Panc1 (cell line): ENCODE measurements at regions not wholly inside any gene's neighbourhood (a gene's known extent, or its start where the extent isn't known, plus 50 kb on each side); places are given as distances from the start of the nearest gene placed in this dataset.

ENCODE experiments used
- ATAC-seq: fragments of 200-7000 bp; cut with Tn5 transposase; 2 replicates; pipeline ENCODE4 v1.9.1; 2020; ENCODE audit warnings: mild to moderate bottlenecking, moderate library complexity
- BruUV-seq: library from RNA; stranded (reverse); fragments of 400-500 nt; replicated peaks from 2 replicates; lab custom pipeline; 2021; lab: Mats Ljungman, UMichigan
- CTCF ChIA-PET: fragments of 300-600 bp; sonication (Branson Sonifier 250); formaldehyde crosslinking; loops from one replicate; lab custom pipeline; 2022; ENCODE audit warnings: antibody characterized with exemption; lab: Charles Lee
- POLR2A ChIA-PET: fragments of 300-600 bp; sonication (Branson Sonifier 250); formaldehyde crosslinking; loops from one replicate; lab custom pipeline; 2022; ENCODE audit warnings: antibody characterized with exemption; lab: Charles Lee
- DNase-seq: peaks from one replicate; pipeline ENCODE4 v3.0.0-alpha.2; 2010; ENCODE audit warnings: low read depth, low spot score
- H3K27ac ChIP-seq: 2 replicates; pipeline ENCODE4 v1.5.1; 2011; ENCODE audit warnings: mild to moderate bottlenecking, low read length, inconsistent platforms
- H3K27me3 ChIP-seq: fragments of 200-500 bp; sonication (Bioruptor generic); 2 replicates; pipeline ENCODE4 v1.6.0; 2014; ENCODE audit warnings: low read length, inconsistent platforms; ENCODE audit not compliant: control insufficient read depth, insufficient read depth
- H3K36me3 ChIP-seq: fragments of 200-500 bp; sonication (Bioruptor generic); 2 replicates; pipeline ENCODE4 v1.5.1; 2014; ENCODE audit warnings: inconsistent platforms, mild to moderate bottlenecking, low read length, moderate library complexity; ENCODE audit not compliant: control insufficient read depth, insufficient read depth
- H3K4me1 ChIP-seq: 2 replicates; pipeline ENCODE4 v1.5.1; 2011; ENCODE audit warnings: inconsistent platforms, mild to moderate bottlenecking, low read length, moderate library complexity; ENCODE audit not compliant: control insufficient read depth, insufficient read depth
- H3K4me3 ChIP-seq, 2 experiments: 2 replicates each; pipeline ENCODE4 v1.5.1; 2011 to 2012; ENCODE audit warnings: low read depth in 2 of 2, low read length in 2 of 2, mild to moderate bottlenecking in 2 of 2, inconsistent platforms in 1 of 2, moderate library complexity in 1 of 2
- H3K9me3 ChIP-seq: fragments of 200-500 bp; sonication (Bioruptor generic); 2 replicates; pipeline ENCODE4 v1.5.1; 2014; ENCODE audit warnings: low read depth, mild to moderate bottlenecking, inconsistent platforms, low read length, moderate library complexity; ENCODE audit not compliant: control insufficient read depth, insufficient read depth
- POLR2AphosphoS5 ChIP-seq: IDR thresholded peaks from 2 replicates; pipeline ENCODE4 v1.6.1; 2012; ENCODE audit warnings: mild to moderate bottlenecking, low read depth, low read length, moderate library complexity
- SIN3A ChIP-seq: IDR thresholded peaks from 2 replicates; pipeline ENCODE4 v1.6.1; 2012; ENCODE audit warnings: low read depth, mild to moderate bottlenecking, low read length, moderate library complexity, borderline replicate concordance; ENCODE audit not compliant: insufficient read depth
- TCF7L2 ChIP-seq: IDR thresholded peaks from 2 replicates; pipeline ENCODE4 v1.6.1; 2011; ENCODE audit warnings: mild to moderate bottlenecking, low read depth, low read length, inconsistent platforms
- in situ Hi-C: cut with HindIII; loops from 2 replicates; pipeline ENCODE4 v1.10.0; 2016; ENCODE audit warnings: low sequenced_read_pairs, low pct_unique_long_range_greater_than_20kb
- intact Hi-C: fragments of 100-400 bp; cut with micrococcal nuclease; formaldehyde crosslinking; loops from one replicate; pipeline ENCODE4 v1.10.0; 2022; ENCODE audit not compliant: unreplicated experiment
- TF ChIP-seq, protein P1 (sequence below): fragments of 450-650 bp; IDR thresholded peaks from 2 replicates; pipeline ENCODE4 v1.5.1; 2017; ENCODE audit warnings: mild to moderate bottlenecking
- TF ChIP-seq, protein P2 (sequence below), 2 experiments: IDR thresholded peaks; 2 replicates each; pipeline ENCODE4 v1.6.1; 2011 to 2012; ENCODE audit warnings: low read depth in 2 of 2, control low read depth in 1 of 2, low read length in 1 of 2, mild to moderate bottlenecking in 1 of 2, moderate library complexity in 1 of 2; ENCODE audit not compliant: insufficient read depth in 1 of 2

DNA sequence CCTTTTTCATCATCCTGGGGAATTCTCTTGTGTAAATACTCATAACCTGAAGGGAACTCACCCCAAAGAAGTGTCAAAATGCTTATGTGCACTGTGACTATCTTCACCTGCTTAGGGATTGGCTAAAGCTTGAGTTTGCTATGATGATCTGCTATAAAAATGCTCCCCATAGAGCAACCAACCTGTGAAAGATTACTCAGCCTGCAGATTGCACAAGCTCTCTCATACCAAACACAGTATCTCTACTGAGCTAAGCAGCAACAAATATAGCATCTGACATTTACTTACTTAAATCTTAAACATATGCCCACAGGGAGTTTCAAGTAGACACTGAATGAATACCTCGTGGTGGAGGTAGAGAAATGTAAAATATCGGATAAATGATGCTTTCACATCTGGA is 725.8 kb downstream of the MRPL39 start:
- ATAC-seq (no peak), DNase-seq (no peak)
- Histone ChIP-seq H3K27me3 (no peaks in the 10 kb centered on the region), H3K9me3 (no peaks in the 10 kb centered on the region), H3K36me3 (no peaks in the 10 kb centered on the region), H3K4me3 (no peak overlapping the region), H3K27ac (no peak overlapping the region), H3K4me1 (no peaks in the 10 kb centered on the region)
- intact Hi-C loops (no loop called here), in situ Hi-C loops (no loop called here)
- CTCF ChIA-PET = no interaction called here
- POLR2A ChIA-PET = no interaction called here
- TF ChIP-seq, protein P1, sequence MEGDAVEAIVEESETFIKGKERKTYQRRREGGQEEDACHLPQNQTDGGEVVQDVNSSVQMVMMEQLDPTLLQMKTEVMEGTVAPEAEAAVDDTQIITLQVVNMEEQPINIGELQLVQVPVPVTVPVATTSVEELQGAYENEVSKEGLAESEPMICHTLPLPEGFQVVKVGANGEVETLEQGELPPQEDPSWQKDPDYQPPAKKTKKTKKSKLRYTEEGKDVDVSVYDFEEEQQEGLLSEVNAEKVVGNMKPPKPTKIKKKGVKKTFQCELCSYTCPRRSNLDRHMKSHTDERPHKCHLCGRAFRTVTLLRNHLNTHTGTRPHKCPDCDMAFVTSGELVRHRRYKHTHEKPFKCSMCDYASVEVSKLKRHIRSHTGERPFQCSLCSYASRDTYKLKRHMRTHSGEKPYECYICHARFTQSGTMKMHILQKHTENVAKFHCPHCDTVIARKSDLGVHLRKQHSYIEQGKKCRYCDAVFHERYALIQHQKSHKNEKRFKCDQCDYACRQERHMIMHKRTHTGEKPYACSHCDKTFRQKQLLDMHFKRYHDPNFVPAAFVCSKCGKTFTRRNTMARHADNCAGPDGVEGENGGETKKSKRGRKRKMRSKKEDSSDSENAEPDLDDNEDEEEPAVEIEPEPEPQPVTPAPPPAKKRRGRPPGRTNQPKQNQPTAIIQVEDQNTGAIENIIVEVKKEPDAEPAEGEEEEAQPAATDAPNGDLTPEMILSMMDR = no peak
- TF ChIP-seq, protein P2, sequence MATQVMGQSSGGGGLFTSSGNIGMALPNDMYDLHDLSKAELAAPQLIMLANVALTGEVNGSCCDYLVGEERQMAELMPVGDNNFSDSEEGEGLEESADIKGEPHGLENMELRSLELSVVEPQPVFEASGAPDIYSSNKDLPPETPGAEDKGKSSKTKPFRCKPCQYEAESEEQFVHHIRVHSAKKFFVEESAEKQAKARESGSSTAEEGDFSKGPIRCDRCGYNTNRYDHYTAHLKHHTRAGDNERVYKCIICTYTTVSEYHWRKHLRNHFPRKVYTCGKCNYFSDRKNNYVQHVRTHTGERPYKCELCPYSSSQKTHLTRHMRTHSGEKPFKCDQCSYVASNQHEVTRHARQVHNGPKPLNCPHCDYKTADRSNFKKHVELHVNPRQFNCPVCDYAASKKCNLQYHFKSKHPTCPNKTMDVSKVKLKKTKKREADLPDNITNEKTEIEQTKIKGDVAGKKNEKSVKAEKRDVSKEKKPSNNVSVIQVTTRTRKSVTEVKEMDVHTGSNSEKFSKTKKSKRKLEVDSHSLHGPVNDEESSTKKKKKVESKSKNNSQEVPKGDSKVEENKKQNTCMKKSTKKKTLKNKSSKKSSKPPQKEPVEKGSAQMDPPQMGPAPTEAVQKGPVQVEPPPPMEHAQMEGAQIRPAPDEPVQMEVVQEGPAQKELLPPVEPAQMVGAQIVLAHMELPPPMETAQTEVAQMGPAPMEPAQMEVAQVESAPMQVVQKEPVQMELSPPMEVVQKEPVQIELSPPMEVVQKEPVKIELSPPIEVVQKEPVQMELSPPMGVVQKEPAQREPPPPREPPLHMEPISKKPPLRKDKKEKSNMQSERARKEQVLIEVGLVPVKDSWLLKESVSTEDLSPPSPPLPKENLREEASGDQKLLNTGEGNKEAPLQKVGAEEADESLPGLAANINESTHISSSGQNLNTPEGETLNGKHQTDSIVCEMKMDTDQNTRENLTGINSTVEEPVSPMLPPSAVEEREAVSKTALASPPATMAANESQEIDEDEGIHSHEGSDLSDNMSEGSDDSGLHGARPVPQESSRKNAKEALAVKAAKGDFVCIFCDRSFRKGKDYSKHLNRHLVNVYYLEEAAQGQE (IDR thresholded peaks at IDR 0.05; ENCODE audit: insufficient read depth in 1 of 2, low read depth in 2 of 2, low read length in 1 of 2) = no peak
- no peak for TF ChIP-seq TCF7L2
- no peak for TF ChIP-seq SIN3A
- no peak for TF ChIP-seq POLR2AphosphoS5
- BruUV-seq = no TSS peak

DNA sequence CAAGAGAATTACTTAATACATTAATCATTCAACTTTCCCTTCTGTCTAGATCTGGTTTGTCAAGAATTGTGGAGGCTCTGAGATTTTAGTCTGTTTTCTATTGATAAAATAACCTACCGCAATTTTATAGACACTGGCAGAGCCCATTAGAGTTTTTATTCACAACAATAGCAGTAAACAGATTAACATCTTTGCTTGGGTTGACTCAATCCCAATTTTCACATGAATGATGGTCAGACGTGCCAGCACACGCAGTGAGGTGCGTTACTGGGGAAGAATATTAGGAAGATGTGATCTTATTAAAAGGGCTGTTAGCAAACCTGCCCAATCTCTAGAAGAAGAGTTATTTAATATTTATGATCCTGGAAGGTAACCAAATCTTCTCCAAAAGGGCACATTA is 736.6 kb downstream of the MRPL39 start:
- POLR2A ChIA-PET = no interaction called here
- intact Hi-C loops (no loop called here), in situ Hi-C loops (no loop called here)
- H3K36me3 ChIP-seq = no peaks in the 10 kb centered on the region
- CTCF ChIA-PET = no interaction called here
- H3K27me3 ChIP-seq = no peaks in the 10 kb centered on the region
- no peaks in the 10 kb centered on the region for H3K4me1 ChIP-seq
- ATAC-seq (no peak), DNase-seq (no peak)
- no TSS peak for BruUV-seq
- H3K27ac ChIP-seq = no peak overlapping the region
- no peak overlapping the region for H3K4me3 ChIP-seq
- no peaks in the 10 kb centered on the region for H3K9me3 ChIP-seq
- TF ChIP-seq, protein P1 = no peak
- TF ChIP-seq TCF7L2 (no peak), POLR2AphosphoS5 (no peak), SIN3A (no peak)
- TF ChIP-seq, protein P2 (IDR thresholded peaks at IDR 0.05; ENCODE audit: insufficient read depth in 1 of 2, low read depth in 2 of 2, low read length in 1 of 2) = no peak
